ENCODE measurements at regions not wholly inside any gene's neighbourhood (a gene's known extent, or its start where the extent isn't known, plus 50 kb on each side); places are given as distances from the start of the nearest gene placed in this dataset.
A peak's percentile ranks its signal among the peaks of the same experiment; 100 is the strongest.

DNA sequence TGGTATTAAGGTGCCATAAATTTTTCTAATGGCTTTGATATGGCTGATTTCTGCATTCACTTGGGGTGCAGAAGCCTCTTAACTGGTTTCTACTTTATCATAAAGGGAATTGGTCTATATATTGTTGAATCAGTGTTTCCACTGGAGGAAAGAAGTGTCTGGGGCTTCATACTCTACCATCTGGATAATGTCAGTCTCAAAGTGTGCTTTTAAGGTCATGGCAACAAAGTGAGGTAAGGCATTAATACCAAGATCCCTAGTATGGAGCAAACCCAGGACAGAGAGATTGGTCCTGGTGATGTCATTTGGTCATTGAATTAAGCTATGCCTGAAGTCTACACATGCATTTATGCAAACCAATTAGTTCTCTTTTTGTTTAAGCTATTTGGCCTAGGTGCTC is 309.9 kb downstream of the DUSP10 start:
- H3K4me3 ChIP-seq (ENCODE audit: insufficient read depth, low read depth, low read length), result no peak overlapping the region
- FAIRE-seq, result no peak
- H3K36me3 ChIP-seq (ENCODE audit: insufficient read depth, low read length), result no peaks in the 10 kb centered on the region
- no peak overlapping the region for H3K9ac ChIP-seq (ENCODE audit: low read length)
- Mint-ChIP-seq H3K27me3 (ENCODE audit: low read depth, unreplicated experiment) (no peaks in the 10 kb centered on the region), H3K4me1 (ENCODE audit: low read depth, unreplicated experiment) (peaks cover 5% of the 10 kb centered on the region), H3K27ac (ENCODE audit: unreplicated experiment) (no peak overlapping the region), H3K4me3 (ENCODE audit: unreplicated experiment) (no peak overlapping the region), H3K36me3 (ENCODE audit: low read depth, unreplicated experiment) (no peaks in the 10 kb centered on the region), H3K9me3 (ENCODE audit: unreplicated experiment) (peaks cover 2% of the 10 kb centered on the region)
- no peaks in the 10 kb centered on the region for H3K9me3 ChIP-seq (ENCODE audit: insufficient read depth, low read depth, low read length)
- H3K4me1 ChIP-seq (ENCODE audit: insufficient read depth, low read length), result no peaks in the 10 kb centered on the region
- H3K27me3 ChIP-seq (ENCODE audit: insufficient read depth, low read length), result no peaks in the 10 kb centered on the region
- H4K20me1 ChIP-seq (ENCODE audit: insufficient read depth, low read length), result no peaks in the 10 kb centered on the region
- no peak overlapping the region for H3K27ac ChIP-seq (ENCODE audit: low read depth, low read length)
- no peak overlapping the region for H2AFZ ChIP-seq (ENCODE audit: low read depth, low read length)
- H3K4me2 ChIP-seq (ENCODE audit: low read length), result no peak overlapping the region
- no peaks in the 10 kb centered on the region for H3K79me2 ChIP-seq (ENCODE audit: insufficient read depth, low read length)
- DNase-seq (ENCODE audit: low read depth), result no peak
- TF ChIP-seq, protein P1, sequence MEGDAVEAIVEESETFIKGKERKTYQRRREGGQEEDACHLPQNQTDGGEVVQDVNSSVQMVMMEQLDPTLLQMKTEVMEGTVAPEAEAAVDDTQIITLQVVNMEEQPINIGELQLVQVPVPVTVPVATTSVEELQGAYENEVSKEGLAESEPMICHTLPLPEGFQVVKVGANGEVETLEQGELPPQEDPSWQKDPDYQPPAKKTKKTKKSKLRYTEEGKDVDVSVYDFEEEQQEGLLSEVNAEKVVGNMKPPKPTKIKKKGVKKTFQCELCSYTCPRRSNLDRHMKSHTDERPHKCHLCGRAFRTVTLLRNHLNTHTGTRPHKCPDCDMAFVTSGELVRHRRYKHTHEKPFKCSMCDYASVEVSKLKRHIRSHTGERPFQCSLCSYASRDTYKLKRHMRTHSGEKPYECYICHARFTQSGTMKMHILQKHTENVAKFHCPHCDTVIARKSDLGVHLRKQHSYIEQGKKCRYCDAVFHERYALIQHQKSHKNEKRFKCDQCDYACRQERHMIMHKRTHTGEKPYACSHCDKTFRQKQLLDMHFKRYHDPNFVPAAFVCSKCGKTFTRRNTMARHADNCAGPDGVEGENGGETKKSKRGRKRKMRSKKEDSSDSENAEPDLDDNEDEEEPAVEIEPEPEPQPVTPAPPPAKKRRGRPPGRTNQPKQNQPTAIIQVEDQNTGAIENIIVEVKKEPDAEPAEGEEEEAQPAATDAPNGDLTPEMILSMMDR (IDR thresholded peaks at IDR 0.05; ENCODE audit: insufficient read depth, low read depth, low read length), result no peak
- TF ChIP-seq EZH2 (IDR thresholded peaks at IDR 0.05; ENCODE audit: insufficient read depth, low read length), result no peak

- H3K9me3 Mint-ChIP-seq (ENCODE audit: unreplicated experiment), result no peaks in the 10 kb centered on the region
- Histone ChIP-seq H3K9me3 (ENCODE audit: insufficient read depth, low read depth, low read length) (no peaks in the 10 kb centered on the region), H3K4me2 (ENCODE audit: low read length) (no peak overlapping the region), H3K4me1 (ENCODE audit: insufficient read depth, low read length) (peaks cover 23% of the 10 kb centered on the region), H3K9ac (ENCODE audit: low read length) (no peak overlapping the region), H2AFZ (ENCODE audit: low read depth, low read length) (no peak overlapping the region), H3K27ac (ENCODE audit: low read depth, low read length) (no peak overlapping the region), H4K20me1 (ENCODE audit: insufficient read depth, low read length) (no peaks in the 10 kb centered on the region), H3K36me3 (ENCODE audit: insufficient read depth, low read length) (no peaks in the 10 kb centered on the region), H3K27me3 (ENCODE audit: insufficient read depth, low read length) (no peaks in the 10 kb centered on the region), H3K4me3 (ENCODE audit: insufficient read depth, low read depth, low read length) (no peak overlapping the region), H3K79me2 (ENCODE audit: insufficient read depth, low read length) (no peaks in the 10 kb centered on the region)
- no peaks in the 10 kb centered on the region for H3K36me3 Mint-ChIP-seq (ENCODE audit: low read depth, unreplicated experiment)
- peak overlapping the region; percentile 44 for H3K27ac Mint-ChIP-seq (ENCODE audit: unreplicated experiment)
- TF ChIP-seq, protein P1 (IDR thresholded peaks at IDR 0.05; ENCODE audit: insufficient read depth, low read depth, low read length), result peak; percentile 99
- TF ChIP-seq EZH2 (IDR thresholded peaks at IDR 0.05; ENCODE audit: insufficient read depth, low read length), result no peak
- DNase-seq (ENCODE audit: low read depth) (peak; percentile 51), FAIRE-seq (peak; percentile 95)
- H3K27me3 Mint-ChIP-seq (ENCODE audit: low read depth, unreplicated experiment), result no peaks in the 10 kb centered on the region
- peaks cover 30% of the 10 kb centered on the region for H3K4me1 Mint-ChIP-seq (ENCODE audit: low read depth, unreplicated experiment)
- no peak overlapping the region for H3K4me3 Mint-ChIP-seq (ENCODE audit: unreplicated experiment)
Observed at GRCh38 chr1:221435504-221435904, 306.4 kb downstream of the DUSP10 start.

DNA sequence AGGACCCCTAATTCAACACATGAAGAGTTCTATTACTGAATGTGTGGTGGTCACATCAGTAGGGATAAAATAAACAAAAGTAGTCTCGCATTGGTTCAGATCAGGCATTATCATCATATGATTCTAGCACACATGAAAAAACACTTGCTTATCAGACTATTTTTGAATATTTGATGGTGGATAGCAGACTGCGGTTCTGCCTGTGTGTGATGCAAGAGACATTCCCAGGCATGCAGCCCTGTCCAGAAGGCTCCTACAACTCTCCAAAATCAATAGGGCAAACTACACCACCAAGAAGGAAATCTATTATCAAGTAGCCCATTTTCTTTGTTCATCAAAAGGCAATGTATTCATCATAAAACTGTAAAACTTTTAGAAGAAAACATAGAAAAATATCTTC is 304.7 kb downstream of the DUSP10 start:
- Histone ChIP-seq H3K4me3 (ENCODE audit: insufficient read depth, low read depth, low read length) (no peak overlapping the region), H3K27me3 (ENCODE audit: insufficient read depth, low read length) (no peaks in the 10 kb centered on the region), H3K9me3 (ENCODE audit: insufficient read depth, low read depth, low read length) (no peaks in the 10 kb centered on the region), H3K36me3 (ENCODE audit: insufficient read depth, low read length) (no peaks in the 10 kb centered on the region), H3K27ac (ENCODE audit: low read depth, low read length) (peak overlapping the region; percentile 96), H2AFZ (ENCODE audit: low read depth, low read length) (no peak overlapping the region), H3K79me2 (ENCODE audit: insufficient read depth, low read length) (no peaks in the 10 kb centered on the region), H3K9ac (ENCODE audit: low read length) (no peak overlapping the region), H3K4me1 (ENCODE audit: insufficient read depth, low read length) (peaks cover 33% of the 10 kb centered on the region), H4K20me1 (ENCODE audit: insufficient read depth, low read length) (no peaks in the 10 kb centered on the region), H3K4me2 (ENCODE audit: low read length) (no peak overlapping the region)
- H3K36me3 Mint-ChIP-seq (ENCODE audit: low read depth, unreplicated experiment), result no peaks in the 10 kb centered on the region
- H3K9me3 Mint-ChIP-seq (ENCODE audit: unreplicated experiment), result no peaks in the 10 kb centered on the region
- DNase-seq (ENCODE audit: low read depth), result peak; percentile 61
- peak overlapping the region; percentile 86 for H3K27ac Mint-ChIP-seq (ENCODE audit: unreplicated experiment)
- H3K4me3 Mint-ChIP-seq (ENCODE audit: unreplicated experiment), result no peak overlapping the region
- no peak for FAIRE-seq
- no peaks in the 10 kb centered on the region for H3K27me3 Mint-ChIP-seq (ENCODE audit: low read depth, unreplicated experiment)
- peaks cover 41% of the 10 kb centered on the region for H3K4me1 Mint-ChIP-seq (ENCODE audit: low read depth, unreplicated experiment)
- TF ChIP-seq EZH2 (IDR thresholded peaks at IDR 0.05; ENCODE audit: insufficient read depth, low read length), result no peak
- TF ChIP-seq, protein P1 (IDR thresholded peaks at IDR 0.05; ENCODE audit: insufficient read depth, low read depth, low read length), result no peak

Measured in astrocyte (in vitro differentiated cells and primary cell).